NCI-H82 (cell line): ENCODE measurements at regions not wholly inside any gene's neighbourhood (a gene's known extent, or its start where the extent isn't known, plus 50 kb on each side); places are given as distances from the start of the nearest gene placed in this dataset.

Experiments
- DNase-seq: peaks from one replicate; lab custom pipeline; 2025; lab: John Stamatoyannopoulos, UW

DNA sequence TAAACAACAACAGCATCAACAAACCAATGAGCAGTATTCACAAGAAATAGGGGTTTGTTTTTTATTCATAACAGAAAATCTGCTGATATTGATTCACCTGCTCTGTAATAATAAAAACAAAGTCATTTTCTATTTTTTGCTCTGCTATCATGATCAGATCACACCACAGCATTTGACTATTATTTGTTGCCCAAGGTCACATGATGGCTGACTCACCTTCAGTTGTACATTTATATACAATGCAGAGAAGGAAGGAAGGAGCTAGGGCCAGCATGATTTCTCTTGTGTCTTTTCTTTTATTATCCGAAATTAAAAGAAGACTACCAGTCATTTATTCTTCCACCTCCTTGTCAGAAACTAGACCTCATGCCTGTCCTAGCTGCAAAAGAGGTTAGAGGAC is 1427.7 kb upstream of the CELF4 start:
- no peak for DNase-seq

DNA sequence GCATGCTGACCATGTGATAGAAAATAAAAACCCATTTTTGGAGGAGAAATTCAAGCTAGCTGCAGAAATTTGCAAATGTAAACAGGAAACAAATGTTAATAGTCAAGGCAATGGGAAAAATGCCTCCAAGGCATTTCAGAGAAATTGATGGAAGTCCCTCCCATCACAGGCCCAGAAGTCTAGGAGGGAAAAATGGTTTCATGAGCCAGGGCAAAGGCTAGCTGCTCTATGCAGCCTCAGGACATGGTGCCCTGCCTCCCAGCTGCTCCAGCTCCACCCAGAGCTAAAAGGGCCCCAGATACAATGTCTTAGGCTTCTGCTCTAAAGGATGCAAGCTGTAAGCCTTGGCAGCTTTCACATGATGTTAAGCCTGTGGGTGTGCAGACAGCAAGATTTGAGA is 1419.4 kb upstream of the CELF4 start:
- DNase-seq = no peak

- DNase-seq = no peak
These were observed 1416.5 kb upstream of the CELF4 start for GRCh38 chr18:38982072-38982471.

DNA sequence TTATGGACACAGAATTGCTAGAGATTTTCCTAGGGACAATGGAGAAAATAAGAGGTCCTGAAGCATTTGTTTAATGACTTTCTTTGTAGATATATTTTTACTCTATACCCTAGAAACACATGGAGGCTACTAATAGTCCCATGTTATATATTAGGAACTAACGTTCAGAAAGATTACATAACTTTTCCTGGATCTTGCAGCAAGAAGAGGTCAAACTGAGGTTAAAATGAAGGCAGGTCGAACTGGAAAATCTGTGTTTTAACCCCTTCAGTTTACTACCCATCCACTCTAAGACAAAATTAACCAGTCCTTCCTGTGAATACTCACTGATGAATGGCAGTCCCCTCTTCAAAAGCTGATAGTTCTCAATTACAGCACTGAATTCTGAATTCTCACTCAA is 1415.8 kb upstream of the CELF4 start:
- DNase-seq = no peak

DNA sequence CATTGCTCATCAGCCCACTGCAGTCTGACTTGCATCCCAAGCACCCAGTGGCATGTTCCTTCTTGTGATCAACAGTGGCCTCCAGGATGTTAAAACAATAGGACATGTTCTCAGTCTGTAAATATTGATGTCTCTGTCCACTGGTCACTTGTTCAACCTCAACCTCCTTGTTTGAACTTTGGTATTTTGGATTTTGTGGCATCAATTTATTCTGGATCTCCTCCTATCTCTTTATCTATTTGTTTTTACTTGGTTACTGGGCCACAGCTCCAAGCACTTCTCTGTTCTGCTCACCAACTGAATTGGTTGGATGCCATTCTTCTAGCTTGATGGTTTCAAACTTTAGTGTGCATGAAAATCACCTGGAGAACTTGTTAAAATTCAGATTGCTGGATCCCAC is 1414.8 kb upstream of the CELF4 start:
- no peak for DNase-seq

GRCh38 chr18:38972571-38972970 is 1407.0 kb upstream of the CELF4 start:
- DNase-seq = no peak

- DNase-seq = no peak
These were observed 1406.3 kb upstream of the CELF4 start for GRCh38 chr18:38971881-38972280.

- DNase-seq = no peak
These were observed 1401.2 kb upstream of the CELF4 start for GRCh38 chr18:38966841-38967240.

DNA sequence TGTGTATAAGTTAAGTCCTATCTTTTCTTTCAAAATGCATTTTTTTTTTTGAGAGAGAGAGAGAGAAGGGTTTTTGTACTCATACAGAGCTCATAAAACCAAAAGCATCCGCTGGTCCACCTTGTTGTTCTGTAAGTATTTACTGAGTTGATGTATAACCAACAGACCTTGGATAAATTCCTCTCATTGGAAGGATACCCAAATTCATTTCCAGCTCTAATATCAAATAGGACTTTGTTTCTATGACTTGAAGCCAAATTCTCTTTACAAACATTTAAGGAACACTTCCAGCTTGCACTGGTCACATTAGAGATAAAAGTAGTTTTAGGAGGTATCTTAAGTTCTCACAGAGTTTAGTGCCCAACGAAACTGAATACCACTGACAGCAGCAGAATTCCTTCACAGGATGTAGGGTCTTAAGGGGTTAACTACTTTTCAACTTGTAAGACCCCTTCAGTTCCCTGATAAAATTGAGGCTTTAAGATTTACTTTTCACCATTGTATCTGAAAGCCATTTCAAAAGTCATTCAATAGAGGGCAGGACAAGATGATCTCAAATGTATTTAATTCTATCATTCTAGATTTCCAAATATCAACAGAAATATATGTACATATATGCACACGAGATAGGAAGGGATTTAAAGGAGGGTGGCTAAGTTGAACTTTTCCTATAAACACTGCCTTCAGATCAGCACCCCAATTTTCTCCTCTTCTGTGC is 1398.5 kb upstream of the CELF4 start:
- DNase-seq = no peak

GRCh38 chr18:38961880-38962279 is 1396.3 kb upstream of the CELF4 start:
- no peak for DNase-seq

DNA sequence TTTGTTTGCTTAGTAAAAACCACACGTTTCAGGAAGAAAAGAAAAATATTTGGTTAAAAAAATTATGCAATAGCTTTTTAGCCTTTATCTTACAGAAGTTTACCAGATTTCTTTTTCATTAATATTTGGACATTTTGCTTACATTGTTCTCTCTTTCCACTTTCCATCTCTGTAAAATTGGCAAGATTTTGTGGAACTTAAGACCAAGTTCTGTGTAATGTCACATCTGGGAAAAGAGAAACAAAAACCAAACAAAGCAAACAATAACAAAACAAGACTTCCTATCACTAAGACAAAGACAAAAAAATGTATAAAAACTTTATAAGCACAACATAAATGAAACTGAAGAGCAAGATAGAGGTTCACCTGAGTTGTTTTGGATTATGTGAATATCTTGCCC is 1392.1 kb upstream of the CELF4 start:
- no peak for DNase-seq

DNA sequence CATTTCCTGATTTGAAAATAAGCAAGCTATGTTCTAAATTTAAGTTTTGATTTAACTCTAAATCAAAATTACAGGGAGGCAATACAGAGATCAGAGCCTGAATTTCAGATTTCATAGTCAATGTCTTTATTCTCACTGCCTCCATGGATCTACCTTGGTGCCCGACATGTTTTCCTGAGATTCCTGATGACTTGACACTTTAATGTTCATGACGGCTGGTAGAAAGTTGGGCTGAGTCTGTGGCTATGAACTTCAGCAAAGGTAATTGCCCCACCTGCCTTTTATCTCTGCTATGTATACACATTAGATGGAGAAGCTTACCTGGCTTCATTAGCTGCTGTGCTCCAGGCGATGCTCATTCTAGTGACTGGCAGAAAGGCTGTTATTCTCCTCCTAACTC is 1390.5 kb upstream of the CELF4 start:
- no peak for DNase-seq

- DNase-seq = peak; percentile 23
These were observed 1386.0 kb upstream of the CELF4 start for GRCh38 chr18:38951633-38952032.

- peak; percentile 86 for DNase-seq
These were observed 1382.8 kb upstream of the CELF4 start for GRCh38 chr18:38948436-38948835.

GRCh38 chr18:38944446-38945024 is 1378.9 kb upstream of the CELF4 start:
- no peak for DNase-seq

- no peak for DNase-seq
These were observed 1376.3 kb upstream of the CELF4 start for GRCh38 chr18:38941711-38942561.

GRCh38 chr18:38940863-38941531 is 1375.4 kb upstream of the CELF4 start:
- DNase-seq = no peak

DNA sequence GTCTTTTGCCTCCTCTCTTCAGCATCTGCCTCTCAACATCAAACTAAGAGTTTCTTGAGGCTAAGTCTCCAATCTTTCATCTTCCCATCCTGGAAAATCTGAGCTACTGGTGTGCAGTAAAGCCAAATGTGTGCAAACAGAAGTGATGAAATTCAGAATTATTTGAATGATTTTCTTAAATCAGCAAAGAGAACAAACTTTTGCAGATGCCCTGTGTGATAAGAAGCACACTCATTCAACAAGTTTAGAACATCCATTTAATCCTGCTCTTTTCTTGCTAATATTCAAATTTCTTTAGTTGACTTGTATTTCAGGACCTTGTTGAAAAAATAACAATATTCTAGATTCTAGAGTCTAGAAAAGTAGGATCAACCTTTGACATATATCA is 1374.9 kb upstream of the CELF4 start:
- no peak for DNase-seq

DNA sequence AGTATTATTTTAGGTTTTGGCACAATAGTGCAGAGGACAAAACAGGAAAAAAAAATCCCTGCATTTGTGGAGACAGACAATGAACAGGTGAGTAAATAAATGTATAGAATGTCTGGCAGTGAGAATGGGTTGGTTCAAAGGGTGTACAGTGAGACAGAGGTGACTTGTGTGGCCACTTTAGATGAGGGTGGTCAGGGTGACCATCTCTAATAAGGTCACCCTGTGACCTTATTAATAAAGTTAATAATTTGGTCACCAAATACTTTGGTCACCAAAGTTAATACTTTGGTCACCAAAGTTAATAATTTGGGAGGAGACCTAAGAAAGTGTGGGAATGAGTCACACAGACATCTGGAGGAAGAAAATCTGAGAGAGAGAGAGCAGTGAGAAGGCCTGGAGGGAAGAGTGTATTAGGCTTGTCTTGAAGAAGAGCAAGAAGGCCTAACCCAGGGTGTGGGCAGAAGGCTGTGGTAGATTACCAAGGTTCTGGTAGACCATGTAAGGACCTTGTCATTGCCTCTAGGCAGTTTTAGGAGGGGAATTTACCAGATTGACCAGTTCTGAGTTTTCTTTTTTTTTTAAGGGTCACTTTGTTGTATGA is 1368.4 kb upstream of the CELF4 start:
- no peak for DNase-seq

DNA sequence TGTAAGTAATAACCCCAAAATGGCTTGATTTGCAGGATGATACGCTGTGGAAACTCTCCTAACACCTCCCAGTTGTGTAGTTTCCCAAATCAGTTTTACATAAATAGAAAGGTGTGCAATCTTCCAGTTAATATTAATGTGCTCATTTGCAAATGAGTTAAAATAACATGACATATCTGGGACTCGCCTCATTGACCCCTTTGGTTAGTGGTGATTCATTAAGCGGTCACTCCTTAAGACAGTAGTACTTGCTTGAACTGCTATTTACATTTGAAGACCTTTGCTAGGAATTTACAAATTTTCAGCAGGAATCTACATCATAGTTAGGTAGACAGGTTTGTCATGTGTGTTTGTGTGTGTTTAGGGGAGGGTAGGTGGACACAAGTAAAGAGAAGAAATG is 1367.7 kb upstream of the CELF4 start:
- no peak for DNase-seq

GRCh38 chr18:38932752-38933151 is 1367.2 kb upstream of the CELF4 start:
- no peak for DNase-seq

DNA sequence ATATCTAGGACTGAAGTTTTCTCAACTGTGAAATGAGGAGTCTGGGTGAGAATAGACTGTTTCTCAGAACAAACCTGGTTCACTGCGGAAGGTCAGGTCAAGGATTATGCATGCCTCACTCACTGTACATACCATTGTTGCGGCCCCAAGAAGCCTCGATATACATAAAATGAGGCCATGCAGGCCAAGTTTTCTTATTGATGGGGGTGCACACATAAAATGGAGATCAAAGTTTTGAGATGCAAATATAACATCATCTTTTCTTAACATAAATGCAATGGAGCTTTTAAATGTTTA is 1366.1 kb upstream of the CELF4 start:
- DNase-seq = no peak
